GM12892 (cell line): ENCODE measurements at regions not wholly inside any gene's neighbourhood (a gene's known extent, or its start where the extent isn't known, plus 50 kb on each side); places are given as distances from the start of the nearest gene placed in this dataset.

Source experiments
- POLR2A ChIP-seq: IDR thresholded peaks from 2 replicates; pipeline ENCODE4 v1.6.1; 2011; ENCODE audit warnings: low read depth, low read length, control low read depth
- POLR2AphosphoS5 ChIP-seq: IDR thresholded peaks from 2 replicates; pipeline ENCODE4 v1.6.1; 2011; ENCODE audit warnings: low read depth, low read length, control low read depth
- TAF1 ChIP-seq: IDR thresholded peaks from 2 replicates; pipeline ENCODE4 v1.6.1; 2011; ENCODE audit warnings: low read depth, mild to moderate bottlenecking, control low read depth, low read length, borderline replicate concordance

- TF ChIP-seq POLR2A = no peak
- no peak for TF ChIP-seq POLR2AphosphoS5
- TF ChIP-seq TAF1 = no peak
Measured at GRCh38 chr21:24147674-24148073, 1459.6 kb downstream of the MRPL39 start.
